ENCODE measurements at regions not wholly inside any gene's neighbourhood (a gene's known extent, or its start where the extent isn't known, plus 50 kb on each side); places are given as distances from the start of the nearest gene placed in this dataset.

- no peaks in the 10 kb centered on the region for H3K79me2 ChIP-seq (ENCODE audit: low read length)
- no peaks in the 10 kb centered on the region for H3K9me3 ChIP-seq (ENCODE audit: low read length)
- no peak overlapping the region for H3K4me3 ChIP-seq (ENCODE audit: low read length)
- H3K9ac ChIP-seq (ENCODE audit: low read length), result no peak overlapping the region
- no peak overlapping the region for H3K4me2 ChIP-seq (ENCODE audit: low read depth, low read length, poor library complexity, severe bottlenecking)
- no peaks in the 10 kb centered on the region for H3K9me2 ChIP-seq (replicated peaks; ENCODE audit: insufficient read depth, low read length)
- no peaks in the 10 kb centered on the region for H3K4me1 ChIP-seq (ENCODE audit: low read length)
- H3K27me3 ChIP-seq (ENCODE audit: low read length), result no peaks in the 10 kb centered on the region
- no peaks in the 10 kb centered on the region for H3K36me3 ChIP-seq (ENCODE audit: insufficient read depth, low read length)
- DNase-seq, result no peak
- H3K27ac ChIP-seq (ENCODE audit: low read length), result no peak overlapping the region
- no peaks in the 10 kb centered on the region for H4K20me1 ChIP-seq (ENCODE audit: insufficient read depth, low read depth, low read length)
- no peak overlapping the region for H2AFZ ChIP-seq (ENCODE audit: low read length)
Observed at GRCh38 chr9:115628426-115628825, 510.5 kb upstream of the TNC start.

GRCh38 chr9:115629879-115630840 is 512.2 kb upstream of the TNC start:
- H3K4me3 ChIP-seq (ENCODE audit: low read length), result no peak overlapping the region
- no peak overlapping the region for H3K4me2 ChIP-seq (ENCODE audit: low read depth, low read length, poor library complexity, severe bottlenecking)
- no peaks in the 10 kb centered on the region for H3K79me2 ChIP-seq (ENCODE audit: low read length)
- no peak overlapping the region for H2AFZ ChIP-seq (ENCODE audit: low read length)
- no peaks in the 10 kb centered on the region for H3K9me2 ChIP-seq (replicated peaks; ENCODE audit: insufficient read depth, low read length)
- H3K9ac ChIP-seq (ENCODE audit: low read length), result no peak overlapping the region
- H3K36me3 ChIP-seq (ENCODE audit: insufficient read depth, low read length), result no peaks in the 10 kb centered on the region
- no peaks in the 10 kb centered on the region for H3K4me1 ChIP-seq (ENCODE audit: low read length)
- no peak for DNase-seq
- H4K20me1 ChIP-seq (ENCODE audit: insufficient read depth, low read depth, low read length), result no peaks in the 10 kb centered on the region
- H3K27ac ChIP-seq (ENCODE audit: low read length), result no peak overlapping the region
- H3K9me3 ChIP-seq (ENCODE audit: low read length), result no peaks in the 10 kb centered on the region
- no peaks in the 10 kb centered on the region for H3K27me3 ChIP-seq (ENCODE audit: low read length)

GRCh38 chr9:115632391-115632790 is 514.4 kb upstream of the TNC start:
- Histone ChIP-seq H3K27me3 (ENCODE audit: low read length) (no peaks in the 10 kb centered on the region), H3K27ac (ENCODE audit: low read length) (no peak overlapping the region)
- no peak for DNase-seq

GRCh38 chr9:115633104-115633503 is 515.1 kb upstream of the TNC start:
- Histone ChIP-seq H3K4me2 (ENCODE audit: low read depth, low read length, poor library complexity, severe bottlenecking) (no peak overlapping the region), H4K20me1 (ENCODE audit: insufficient read depth, low read depth, low read length) (no peaks in the 10 kb centered on the region), H3K36me3 (ENCODE audit: insufficient read depth, low read length) (no peaks in the 10 kb centered on the region), H3K4me3 (ENCODE audit: low read length) (no peak overlapping the region), H3K9me3 (ENCODE audit: low read length) (no peaks in the 10 kb centered on the region), H3K4me1 (ENCODE audit: low read length) (no peaks in the 10 kb centered on the region), H2AFZ (ENCODE audit: low read length) (no peak overlapping the region), H3K27me3 (ENCODE audit: low read length) (no peaks in the 10 kb centered on the region), H3K9me2 (replicated peaks; ENCODE audit: insufficient read depth, low read length) (no peaks in the 10 kb centered on the region), H3K79me2 (ENCODE audit: low read length) (no peaks in the 10 kb centered on the region), H3K9ac (ENCODE audit: low read length) (no peak overlapping the region), H3K27ac (ENCODE audit: low read length) (no peak overlapping the region)
- no peak for DNase-seq

More at GRCh38 chr9:115632391-115632790, 514.4 kb upstream of the TNC start:
- no peak overlapping the region for H2AFZ ChIP-seq (ENCODE audit: low read length)
- no peaks in the 10 kb centered on the region for H3K36me3 ChIP-seq (ENCODE audit: insufficient read depth, low read length)
- H3K79me2 ChIP-seq (ENCODE audit: low read length), result no peaks in the 10 kb centered on the region
- no peaks in the 10 kb centered on the region for H3K4me1 ChIP-seq (ENCODE audit: low read length)
- H3K4me2 ChIP-seq (ENCODE audit: low read depth, low read length, poor library complexity, severe bottlenecking), result no peak overlapping the region
- no peaks in the 10 kb centered on the region for H3K9me3 ChIP-seq (ENCODE audit: low read length)
- H3K4me3 ChIP-seq (ENCODE audit: low read length), result no peak overlapping the region
- no peaks in the 10 kb centered on the region for H3K9me2 ChIP-seq (replicated peaks; ENCODE audit: insufficient read depth, low read length)
- H4K20me1 ChIP-seq (ENCODE audit: insufficient read depth, low read depth, low read length), result no peaks in the 10 kb centered on the region
- H3K9ac ChIP-seq (ENCODE audit: low read length), result no peak overlapping the region

- Histone ChIP-seq H3K27me3 (ENCODE audit: low read length) (no peaks in the 10 kb centered on the region), H3K9me3 (ENCODE audit: low read length) (no peaks in the 10 kb centered on the region), H3K4me3 (ENCODE audit: low read length) (no peak overlapping the region), H3K27ac (ENCODE audit: low read length) (no peak overlapping the region), H3K79me2 (ENCODE audit: low read length) (no peaks in the 10 kb centered on the region), H3K9me2 (replicated peaks; ENCODE audit: insufficient read depth, low read length) (no peaks in the 10 kb centered on the region), H3K4me1 (ENCODE audit: low read length) (no peaks in the 10 kb centered on the region), H3K9ac (ENCODE audit: low read length) (no peak overlapping the region), H3K36me3 (ENCODE audit: insufficient read depth, low read length) (no peaks in the 10 kb centered on the region), H3K4me2 (ENCODE audit: low read depth, low read length, poor library complexity, severe bottlenecking) (no peak overlapping the region), H4K20me1 (ENCODE audit: insufficient read depth, low read depth, low read length) (no peaks in the 10 kb centered on the region), H2AFZ (ENCODE audit: low read length) (no peak overlapping the region)
- DNase-seq, result no peak
Observed at GRCh38 chr9:115635680-115636383, 517.8 kb upstream of the PAPPA start.

- Histone ChIP-seq H2AFZ (ENCODE audit: low read length) (no peak overlapping the region), H4K20me1 (ENCODE audit: insufficient read depth, low read depth, low read length) (no peaks in the 10 kb centered on the region), H3K27ac (ENCODE audit: low read length) (no peak overlapping the region), H3K4me1 (ENCODE audit: low read length) (no peaks in the 10 kb centered on the region), H3K27me3 (ENCODE audit: low read length) (no peaks in the 10 kb centered on the region), H3K4me3 (ENCODE audit: low read length) (no peak overlapping the region), H3K79me2 (ENCODE audit: low read length) (no peaks in the 10 kb centered on the region), H3K4me2 (ENCODE audit: low read depth, low read length, poor library complexity, severe bottlenecking) (no peak overlapping the region), H3K36me3 (ENCODE audit: insufficient read depth, low read length) (no peaks in the 10 kb centered on the region), H3K9ac (ENCODE audit: low read length) (no peak overlapping the region), H3K9me3 (ENCODE audit: low read length) (no peaks in the 10 kb centered on the region), H3K9me2 (replicated peaks; ENCODE audit: insufficient read depth, low read length) (no peaks in the 10 kb centered on the region)
- DNase-seq, result no peak
Observed at GRCh38 chr9:115636596-115636995, 517.0 kb upstream of the PAPPA start.

GRCh38 chr9:115637661-115638060 is 515.9 kb upstream of the PAPPA start:
- no peak overlapping the region for H3K27ac ChIP-seq (ENCODE audit: low read length)
- no peak overlapping the region for H3K4me2 ChIP-seq (ENCODE audit: low read depth, low read length, poor library complexity, severe bottlenecking)
- H3K4me1 ChIP-seq (ENCODE audit: low read length), result no peaks in the 10 kb centered on the region
- no peaks in the 10 kb centered on the region for H4K20me1 ChIP-seq (ENCODE audit: insufficient read depth, low read depth, low read length)
- H3K27me3 ChIP-seq (ENCODE audit: low read length), result no peaks in the 10 kb centered on the region
- DNase-seq, result no peak
- H3K9ac ChIP-seq (ENCODE audit: low read length), result no peak overlapping the region
- no peak overlapping the region for H2AFZ ChIP-seq (ENCODE audit: low read length)
- H3K9me3 ChIP-seq (ENCODE audit: low read length), result no peaks in the 10 kb centered on the region
- H3K36me3 ChIP-seq (ENCODE audit: insufficient read depth, low read length), result no peaks in the 10 kb centered on the region
- H3K79me2 ChIP-seq (ENCODE audit: low read length), result no peaks in the 10 kb centered on the region
- no peak overlapping the region for H3K4me3 ChIP-seq (ENCODE audit: low read length)
- no peaks in the 10 kb centered on the region for H3K9me2 ChIP-seq (replicated peaks; ENCODE audit: insufficient read depth, low read length)

GRCh38 chr9:115640887-115641286 is 512.7 kb upstream of the PAPPA start:
- Histone ChIP-seq H3K36me3 (ENCODE audit: insufficient read depth, low read length) (no peaks in the 10 kb centered on the region), H3K4me2 (ENCODE audit: low read depth, low read length, poor library complexity, severe bottlenecking) (no peak overlapping the region), H2AFZ (ENCODE audit: low read length) (no peak overlapping the region), H3K9me3 (ENCODE audit: low read length) (no peaks in the 10 kb centered on the region), H3K4me1 (ENCODE audit: low read length) (no peaks in the 10 kb centered on the region), H3K27me3 (ENCODE audit: low read length) (no peaks in the 10 kb centered on the region), H3K9me2 (replicated peaks; ENCODE audit: insufficient read depth, low read length) (no peaks in the 10 kb centered on the region), H3K27ac (ENCODE audit: low read length) (no peak overlapping the region), H3K4me3 (ENCODE audit: low read length) (no peak overlapping the region), H3K79me2 (ENCODE audit: low read length) (no peaks in the 10 kb centered on the region), H4K20me1 (ENCODE audit: insufficient read depth, low read depth, low read length) (no peaks in the 10 kb centered on the region), H3K9ac (ENCODE audit: low read length) (no peak overlapping the region)
- DNase-seq, result no peak

All from Karpas-422 (cell line).